ENCODE measurements at regions not wholly inside any gene's neighbourhood (a gene's known extent, or its start where the extent isn't known, plus 50 kb on each side); places are given as distances from the start of the nearest gene placed in this dataset.

DNA sequence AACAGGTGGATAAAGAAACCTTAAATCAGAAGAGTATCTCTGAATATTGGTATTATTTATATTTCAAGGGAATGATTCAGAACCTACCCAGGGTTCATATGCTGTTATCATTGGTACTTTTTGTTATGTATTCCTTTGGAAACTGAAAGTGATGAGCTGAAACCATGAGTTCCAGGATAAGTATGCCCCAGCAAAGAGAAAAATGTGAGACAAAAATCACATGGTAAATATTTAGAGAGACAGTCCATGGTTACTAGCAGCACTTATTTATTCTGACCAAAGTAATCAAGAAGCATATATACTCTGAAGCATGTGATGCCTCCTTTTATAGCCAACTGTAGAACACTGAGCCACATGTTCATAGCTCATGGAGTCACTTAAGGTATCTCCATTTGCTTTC lies 277.7 kb downstream of the ARAP2 start:
- no peak for DNase-seq (ENCODE audit: low spot score)

DNA sequence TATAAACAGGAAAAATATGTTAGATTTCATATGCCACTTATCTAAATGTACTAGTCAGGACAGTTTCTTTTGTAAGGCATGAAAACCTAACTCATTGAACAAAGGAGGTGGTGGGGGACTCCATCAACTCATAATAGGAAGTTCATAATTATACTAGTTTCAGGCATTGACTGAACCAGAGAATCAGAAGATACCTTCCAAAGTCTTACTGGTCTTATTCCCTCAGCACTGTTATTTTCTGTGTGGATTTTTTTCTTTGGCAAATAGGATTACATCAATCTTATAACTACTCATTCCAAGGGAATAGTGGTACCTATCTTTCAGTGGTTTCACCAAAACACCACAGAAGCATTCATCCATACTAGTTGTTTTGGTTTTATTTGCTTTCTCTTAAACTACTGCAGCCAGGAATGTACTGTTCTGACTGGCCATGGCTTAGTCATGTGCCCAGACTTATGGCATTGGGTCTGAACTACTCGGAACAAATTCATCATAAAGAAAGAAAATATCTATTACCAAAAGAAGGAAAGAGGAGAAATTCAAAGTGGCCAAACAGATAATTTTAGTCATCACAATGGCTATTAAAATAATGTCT lies 273.9 kb downstream of the ARAP2 start:
- DNase-seq (ENCODE audit: low spot score): no peak

- DNase-seq (ENCODE audit: low spot score): no peak
These were observed 271.5 kb downstream of the ARAP2 start for GRCh38 chr4:35972814-35973213.

- DNase-seq (ENCODE audit: low spot score): no peak
These were observed 268.5 kb downstream of the ARAP2 start for GRCh38 chr4:35975617-35976355.

- no peak for DNase-seq (ENCODE audit: low spot score)
These were observed 265.8 kb downstream of the ARAP2 start for GRCh38 chr4:35978551-35978950.

DNA sequence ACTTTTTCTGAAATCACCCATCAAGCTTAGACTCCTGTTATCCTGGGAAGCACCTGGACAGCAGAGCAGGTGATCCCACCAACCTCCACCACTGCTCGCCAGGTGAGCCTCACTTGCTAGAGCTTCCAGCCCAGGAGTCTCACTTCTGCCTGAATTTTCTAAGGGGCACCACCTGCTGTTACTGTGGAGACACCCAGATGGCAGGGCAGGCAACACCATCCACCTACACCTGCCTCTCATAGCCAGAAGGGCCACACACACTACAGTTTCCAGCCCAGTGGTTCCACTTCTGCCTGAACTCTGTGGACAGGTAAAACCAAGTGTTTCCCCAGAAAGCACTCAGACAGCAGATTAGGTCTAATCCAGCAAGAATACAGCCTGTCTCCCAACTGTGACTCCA lies 262.0 kb downstream of the ARAP2 start:
- DNase-seq (ENCODE audit: low spot score): no peak

- no peak for DNase-seq (ENCODE audit: low spot score)
These were observed 257.8 kb downstream of the ARAP2 start for GRCh38 chr4:35986537-35986936.

GRCh38 chr4:35993606-35994005 lies 250.7 kb downstream of the ARAP2 start:
- DNase-seq (ENCODE audit: low spot score): no peak

GRCh38 chr4:36000941-36001557 lies 243.3 kb downstream of the ARAP2 start:
- DNase-seq (ENCODE audit: low spot score): no peak

GRCh38 chr4:36003051-36003450 lies 241.3 kb downstream of the ARAP2 start:
- no peak for DNase-seq (ENCODE audit: low spot score)

DNA sequence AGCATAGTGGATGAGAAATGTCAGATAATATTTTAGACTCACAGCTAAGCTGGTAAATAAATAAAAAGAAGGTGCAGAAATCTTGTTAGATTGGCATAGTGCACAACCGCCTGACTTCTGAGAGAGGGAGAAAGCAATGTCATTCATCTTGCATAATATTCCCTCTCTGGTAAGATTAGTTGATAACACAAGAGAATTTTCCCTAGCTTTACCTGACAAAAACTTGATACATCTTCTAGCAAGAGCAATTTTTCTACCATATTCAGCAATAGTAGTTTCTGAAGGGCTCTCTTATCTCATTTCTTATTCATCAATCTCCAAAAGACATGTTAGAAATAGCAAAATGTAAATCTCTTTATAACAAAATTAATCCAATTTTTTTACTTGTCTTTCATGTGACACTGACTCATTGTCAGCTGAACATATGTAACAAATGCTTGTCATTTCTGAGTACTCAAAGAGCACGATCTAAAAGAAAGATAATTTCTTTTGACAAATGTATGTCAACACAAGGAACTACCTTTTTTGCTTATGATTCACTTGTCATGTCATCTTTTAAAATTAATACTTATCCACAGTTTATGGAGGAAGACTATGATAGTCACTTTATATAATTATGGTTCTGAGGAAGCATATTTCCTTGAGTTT lies 240.0 kb downstream of the ARAP2 start:
- DNase-seq (ENCODE audit: low spot score): no peak

DNA sequence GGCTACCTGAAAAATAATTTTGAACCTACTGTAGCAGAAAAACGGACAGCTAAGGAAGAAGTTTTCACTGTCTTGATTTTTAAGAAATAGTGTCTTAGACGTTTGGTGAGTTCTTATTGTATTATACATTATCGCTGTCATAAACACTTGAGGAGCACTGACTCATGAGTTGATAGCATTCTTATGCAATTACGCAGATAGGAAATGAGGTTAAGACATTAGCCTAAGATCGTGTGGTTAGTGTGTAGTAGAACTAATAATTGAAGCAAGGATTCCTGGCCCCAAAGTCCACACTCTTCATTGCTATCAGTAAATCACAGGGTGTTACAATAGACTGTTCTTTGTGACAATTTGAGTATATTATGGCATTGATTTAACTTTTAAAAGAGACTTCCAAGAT lies 238.1 kb downstream of the ARAP2 start:
- DNase-seq (ENCODE audit: low spot score): no peak

DNA sequence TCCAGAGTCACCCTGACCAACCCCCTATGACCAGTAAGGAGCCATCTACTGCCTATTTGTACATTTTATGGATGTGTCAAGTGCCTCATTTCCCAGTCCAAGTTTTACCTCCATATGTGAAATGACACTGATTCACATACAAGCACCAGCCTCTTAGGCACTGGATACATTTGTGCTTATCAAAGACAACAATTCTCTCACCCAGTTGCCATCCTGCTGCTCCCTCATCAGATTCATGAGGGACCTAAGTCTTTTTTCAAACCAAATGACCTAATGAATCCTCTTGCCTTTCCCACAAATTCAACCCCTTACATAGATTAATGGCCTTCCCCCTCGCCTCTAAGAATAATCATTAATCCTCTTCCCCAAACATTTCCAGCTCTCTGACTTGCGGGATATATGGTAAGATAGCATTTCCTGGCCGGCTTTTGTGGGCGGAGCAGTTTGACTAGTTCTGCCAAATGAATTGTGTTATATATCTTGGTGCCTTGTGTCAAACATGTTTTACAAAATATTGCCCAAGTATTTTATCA lies 233.9 kb downstream of the ARAP2 start:
- no peak for DNase-seq (ENCODE audit: low spot score)

GRCh38 chr4:36011381-36011780 lies 232.9 kb downstream of the ARAP2 start:
- DNase-seq (ENCODE audit: low spot score): no peak

DNA sequence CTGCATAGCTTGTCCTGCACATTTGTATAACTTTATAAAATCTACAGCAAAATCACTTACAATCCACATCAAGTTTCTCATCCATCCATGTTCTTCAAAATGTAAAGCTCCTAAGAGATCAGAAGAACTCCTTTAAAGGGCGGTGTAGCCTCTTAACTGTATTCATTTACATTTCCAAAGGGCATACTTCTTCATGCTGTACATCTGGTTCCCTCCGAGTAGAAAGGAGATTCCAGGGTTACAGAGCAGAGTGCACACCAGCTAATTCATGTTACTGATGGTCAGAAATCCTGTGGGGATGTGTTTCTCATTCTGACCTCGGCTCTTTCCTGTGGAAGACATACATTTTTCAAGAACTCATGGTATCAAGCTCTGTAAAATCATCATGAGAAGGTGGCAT lies 231.8 kb downstream of the ARAP2 start:
- DNase-seq (ENCODE audit: low spot score): no peak

GRCh38 chr4:36013206-36013605 lies 231.1 kb downstream of the ARAP2 start:
- no peak for DNase-seq (ENCODE audit: low spot score)
